Left renal pelvis (tissue), 4 donors: ENCODE measurements at regions not wholly inside any gene's neighbourhood (a gene's known extent, or its start where the extent isn't known, plus 50 kb on each side); places are given as distances from the start of the nearest gene placed in this dataset.

Experiments used
- DNase-seq, 4 donors: peaks; one replicate each; pipeline ENCODE4 v3.0.0-alpha.2; 2013; ENCODE audit warnings: low read depth in 4 of 4, low spot score in 3 of 4

GRCh38 chr7:46363688-46364087 is 442.6 kb upstream of the IGFBP3 start:
- no peak for DNase-seq

GRCh38 chr7:46360811-46361210 is 439.7 kb upstream of the IGFBP3 start:
- no peak for DNase-seq

- DNase-seq: no peak
Observed at GRCh38 chr7:46360296-46360695, 439.2 kb upstream of the IGFBP3 start.

- DNase-seq: no peak
Observed at GRCh38 chr7:46357851-46358250, 436.8 kb upstream of the IGFBP3 start.

- no peak for DNase-seq
Observed at GRCh38 chr7:46357290-46357689, 436.2 kb upstream of the IGFBP3 start.

GRCh38 chr7:46356371-46356770 is 435.3 kb upstream of the IGFBP3 start:
- no peak for DNase-seq

GRCh38 chr7:46355331-46355730 is 434.3 kb upstream of the IGFBP3 start:
- DNase-seq: no peak

- peak; percentile 45 to 64 (median 50) for DNase-seq
Observed at GRCh38 chr7:46352004-46352954, 431.2 kb upstream of the IGFBP3 start.

- no peak for DNase-seq
Observed at GRCh38 chr7:46349490-46349889, 428.4 kb upstream of the IGFBP3 start.

GRCh38 chr7:46344533-46344932 is 423.5 kb upstream of the IGFBP3 start:
- no peak for DNase-seq

GRCh38 chr7:46343802-46344201 is 422.7 kb upstream of the IGFBP3 start:
- DNase-seq: no peak

- no peak for DNase-seq
Observed at GRCh38 chr7:46322937-46323336, 401.9 kb upstream of the IGFBP3 start.

- no peak for DNase-seq
Observed at GRCh38 chr7:46321556-46322205, 400.6 kb upstream of the IGFBP3 start.

- DNase-seq: no peak
Observed at GRCh38 chr7:46320956-46321355, 399.9 kb upstream of the IGFBP3 start.

GRCh38 chr7:46319841-46320240 is 398.8 kb upstream of the IGFBP3 start:
- no peak for DNase-seq

- no peak for DNase-seq
Observed at GRCh38 chr7:46318276-46318675, 397.2 kb upstream of the IGFBP3 start.

- no peak for DNase-seq
Observed at GRCh38 chr7:46317256-46317655, 396.2 kb upstream of the IGFBP3 start.

- DNase-seq: no peak
Observed at GRCh38 chr7:46315891-46316290, 394.8 kb upstream of the IGFBP3 start.

GRCh38 chr7:46301677-46302076 is 380.6 kb upstream of the IGFBP3 start:
- no peak for DNase-seq

GRCh38 chr7:46297515-46297914 is 376.4 kb upstream of the IGFBP3 start:
- DNase-seq: no peak

- DNase-seq: no peak
Observed at GRCh38 chr7:46296526-46296925, 375.5 kb upstream of the IGFBP3 start.

- DNase-seq: no peak
Observed at GRCh38 chr7:46294381-46294780, 373.3 kb upstream of the IGFBP3 start.
